GM19455 (cell line): ENCODE measurements at regions not wholly inside any gene's neighbourhood (a gene's known extent, or its start where the extent isn't known, plus 50 kb on each side); places are given as distances from the start of the nearest gene placed in this dataset.

Experiments used
- ATAC-seq: cut with Tn5 transposase; IDR thresholded peaks from one replicate; pipeline ENCODE4 v1.9.1; 2021; ENCODE audit not compliant: unreplicated experiment

GRCh38 chr2:21386666-21387065 lies 262.9 kb downstream of the TDRD15 start:
- no peak for ATAC-seq

- ATAC-seq = no peak
Measured at GRCh38 chr2:21392649-21393048, 268.9 kb downstream of the TDRD15 start.

GRCh38 chr2:21393173-21393572 lies 269.4 kb downstream of the TDRD15 start:
- ATAC-seq = no peak

GRCh38 chr2:21395366-21395765 lies 271.6 kb downstream of the TDRD15 start:
- ATAC-seq = no peak

- ATAC-seq = no peak
Measured at GRCh38 chr2:21396252-21396651, 272.5 kb downstream of the TDRD15 start.

GRCh38 chr2:21401022-21401698 lies 277.4 kb downstream of the TDRD15 start:
- ATAC-seq = no peak

GRCh38 chr2:21404137-21404536 lies 280.4 kb downstream of the TDRD15 start:
- no peak for ATAC-seq

- no peak for ATAC-seq
Measured at GRCh38 chr2:21404827-21405625, 281.3 kb downstream of the TDRD15 start.

GRCh38 chr2:21406386-21406785 lies 282.6 kb downstream of the TDRD15 start:
- no peak for ATAC-seq

GRCh38 chr2:21406911-21407310 lies 283.1 kb downstream of the TDRD15 start:
- ATAC-seq = no peak

GRCh38 chr2:21407851-21408250 lies 284.1 kb downstream of the TDRD15 start:
- ATAC-seq = no peak

GRCh38 chr2:21411741-21412140 lies 288.0 kb downstream of the TDRD15 start:
- ATAC-seq = no peak

GRCh38 chr2:21412944-21413443 lies 289.2 kb downstream of the TDRD15 start:
- ATAC-seq = no peak

- ATAC-seq = no peak
Measured at GRCh38 chr2:21415234-21415633, 291.5 kb downstream of the TDRD15 start.

GRCh38 chr2:21416226-21416625 lies 292.5 kb downstream of the TDRD15 start:
- ATAC-seq = no peak

GRCh38 chr2:21418456-21418855 lies 294.7 kb downstream of the TDRD15 start:
- no peak for ATAC-seq

GRCh38 chr2:21420553-21421335 lies 297.0 kb downstream of the TDRD15 start:
- ATAC-seq = no peak

- no peak for ATAC-seq
Measured at GRCh38 chr2:21422050-21422449, 298.3 kb downstream of the TDRD15 start.

GRCh38 chr2:21422724-21423522 lies 299.2 kb downstream of the TDRD15 start:
- ATAC-seq = no peak

GRCh38 chr2:21423854-21424253 lies 300.1 kb downstream of the TDRD15 start:
- ATAC-seq = no peak

- no peak for ATAC-seq
Measured at GRCh38 chr2:21424375-21424774, 300.6 kb downstream of the TDRD15 start.
